Panc1 (cell line): ENCODE measurements at regions not wholly inside any gene's neighbourhood (a gene's known extent, or its start where the extent isn't known, plus 50 kb on each side); places are given as distances from the start of the nearest gene placed in this dataset.

Source experiments
- CTCF ChIP-seq: fragments of 450-650 bp; IDR thresholded peaks from 2 replicates; pipeline ENCODE4 v1.5.1; 2017; ENCODE audit warnings: mild to moderate bottlenecking
- POLR2AphosphoS5 ChIP-seq: IDR thresholded peaks from 2 replicates; pipeline ENCODE4 v1.6.1; 2012; ENCODE audit warnings: mild to moderate bottlenecking, low read depth, low read length, moderate library complexity
- REST ChIP-seq, 2 experiments: IDR thresholded peaks; 2 replicates each; pipeline ENCODE4 v1.6.1; 2011 to 2012; ENCODE audit warnings: low read depth in 2 of 2, control low read depth in 1 of 2, low read length in 1 of 2, mild to moderate bottlenecking in 1 of 2, moderate library complexity in 1 of 2; ENCODE audit not compliant: insufficient read depth in 1 of 2
- SIN3A ChIP-seq: IDR thresholded peaks from 2 replicates; pipeline ENCODE4 v1.6.1; 2012; ENCODE audit warnings: low read depth, mild to moderate bottlenecking, low read length, moderate library complexity, borderline replicate concordance; ENCODE audit not compliant: insufficient read depth

- TF ChIP-seq POLR2AphosphoS5 (no peak), CTCF (no peak), REST (IDR thresholded peaks at IDR 0.05; ENCODE audit: insufficient read depth in 1 of 2, low read depth in 2 of 2, low read length in 1 of 2) (no peak), SIN3A (no peak)
Measured at GRCh38 chr2:16156411-16156810, 216.1 kb downstream of the MYCN start.
